ENCODE measurements at regions not wholly inside any gene's neighbourhood (a gene's known extent, or its start where the extent isn't known, plus 50 kb on each side); places are given as distances from the start of the nearest gene placed in this dataset.

DNA sequence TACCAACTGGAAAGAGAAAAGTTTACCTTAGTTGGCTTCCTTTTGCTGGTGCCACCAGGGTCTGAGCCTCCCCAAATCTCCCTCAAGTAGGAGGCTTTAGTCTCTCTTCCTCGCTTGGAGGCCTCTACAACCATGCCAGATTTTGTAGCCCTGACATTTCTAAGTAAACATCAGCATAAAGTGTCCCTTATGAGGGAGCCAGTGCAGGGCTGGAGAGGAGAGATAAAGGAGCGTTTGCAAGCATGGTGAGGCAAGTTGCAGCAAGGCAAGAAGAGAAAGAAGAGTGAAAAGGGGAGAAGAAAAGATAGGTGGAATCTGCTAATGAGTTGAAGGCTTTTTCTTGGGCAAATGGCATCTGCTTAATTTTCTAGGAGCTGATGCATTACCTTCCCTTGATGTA is 82.7 kb upstream of the FNDC3B start:
- TF ChIP-seq, protein P1, sequence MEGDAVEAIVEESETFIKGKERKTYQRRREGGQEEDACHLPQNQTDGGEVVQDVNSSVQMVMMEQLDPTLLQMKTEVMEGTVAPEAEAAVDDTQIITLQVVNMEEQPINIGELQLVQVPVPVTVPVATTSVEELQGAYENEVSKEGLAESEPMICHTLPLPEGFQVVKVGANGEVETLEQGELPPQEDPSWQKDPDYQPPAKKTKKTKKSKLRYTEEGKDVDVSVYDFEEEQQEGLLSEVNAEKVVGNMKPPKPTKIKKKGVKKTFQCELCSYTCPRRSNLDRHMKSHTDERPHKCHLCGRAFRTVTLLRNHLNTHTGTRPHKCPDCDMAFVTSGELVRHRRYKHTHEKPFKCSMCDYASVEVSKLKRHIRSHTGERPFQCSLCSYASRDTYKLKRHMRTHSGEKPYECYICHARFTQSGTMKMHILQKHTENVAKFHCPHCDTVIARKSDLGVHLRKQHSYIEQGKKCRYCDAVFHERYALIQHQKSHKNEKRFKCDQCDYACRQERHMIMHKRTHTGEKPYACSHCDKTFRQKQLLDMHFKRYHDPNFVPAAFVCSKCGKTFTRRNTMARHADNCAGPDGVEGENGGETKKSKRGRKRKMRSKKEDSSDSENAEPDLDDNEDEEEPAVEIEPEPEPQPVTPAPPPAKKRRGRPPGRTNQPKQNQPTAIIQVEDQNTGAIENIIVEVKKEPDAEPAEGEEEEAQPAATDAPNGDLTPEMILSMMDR (IDR thresholded peaks at IDR 0.05), result no peak
- DNase-seq (ENCODE audit: low spot score) (no peak), ATAC-seq (ENCODE audit: low FRiP score) (no peak)

DNA sequence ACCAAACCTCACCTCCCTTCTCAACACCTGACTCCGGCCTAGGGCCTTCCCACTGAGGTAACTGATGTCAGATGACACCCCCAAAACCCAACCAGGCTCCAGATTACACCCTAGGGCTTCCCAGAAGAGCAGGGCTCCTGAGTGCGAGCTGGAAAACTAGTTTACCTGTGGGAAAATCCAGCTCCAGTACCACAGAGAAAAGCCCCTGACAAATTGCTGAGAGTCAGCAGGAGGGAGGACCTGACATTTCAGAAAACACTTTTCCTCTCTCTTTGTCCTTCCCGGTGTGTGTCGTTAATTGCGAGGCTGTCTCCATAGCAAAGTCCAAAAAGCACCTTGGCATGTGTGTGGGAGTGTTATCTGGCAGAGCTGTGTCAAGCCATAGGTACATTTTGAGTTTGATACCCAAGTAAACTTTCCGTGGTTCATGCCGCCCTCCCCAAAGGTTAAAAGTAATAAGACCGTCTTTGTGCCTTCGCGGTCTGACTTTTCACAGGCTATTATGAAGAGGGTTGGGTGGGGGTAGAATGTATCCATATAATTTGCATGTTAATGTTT is 79.8 kb upstream of the FNDC3B start:
- TF ChIP-seq, protein P1 (IDR thresholded peaks at IDR 0.05), result no peak
- DNase-seq (ENCODE audit: low spot score), result no peak
- no peak for ATAC-seq (ENCODE audit: low FRiP score)

DNA sequence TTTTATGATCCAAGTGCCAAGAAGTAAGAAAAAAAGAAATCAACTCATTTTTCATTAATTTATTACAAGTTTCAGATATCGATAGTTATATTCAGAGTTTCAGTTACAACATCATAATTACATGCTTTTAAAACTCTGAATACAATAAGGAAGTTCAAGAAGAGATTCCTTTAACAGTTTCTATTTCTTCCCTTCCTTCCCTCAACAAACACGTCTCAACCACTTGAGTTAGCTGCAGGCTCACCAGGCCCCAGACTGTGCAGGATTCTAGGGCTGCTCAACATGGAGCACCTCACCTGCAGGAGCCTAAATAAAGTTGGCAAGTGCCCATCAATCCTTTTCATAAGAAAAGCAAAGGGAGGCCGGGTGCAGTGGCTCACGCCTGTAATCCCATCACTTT is 79.2 kb upstream of the FNDC3B start:
- TF ChIP-seq, protein P1 (IDR thresholded peaks at IDR 0.05), result no peak
- no peak for ATAC-seq (ENCODE audit: low FRiP score)
- no peak for DNase-seq (ENCODE audit: low spot score)

DNA sequence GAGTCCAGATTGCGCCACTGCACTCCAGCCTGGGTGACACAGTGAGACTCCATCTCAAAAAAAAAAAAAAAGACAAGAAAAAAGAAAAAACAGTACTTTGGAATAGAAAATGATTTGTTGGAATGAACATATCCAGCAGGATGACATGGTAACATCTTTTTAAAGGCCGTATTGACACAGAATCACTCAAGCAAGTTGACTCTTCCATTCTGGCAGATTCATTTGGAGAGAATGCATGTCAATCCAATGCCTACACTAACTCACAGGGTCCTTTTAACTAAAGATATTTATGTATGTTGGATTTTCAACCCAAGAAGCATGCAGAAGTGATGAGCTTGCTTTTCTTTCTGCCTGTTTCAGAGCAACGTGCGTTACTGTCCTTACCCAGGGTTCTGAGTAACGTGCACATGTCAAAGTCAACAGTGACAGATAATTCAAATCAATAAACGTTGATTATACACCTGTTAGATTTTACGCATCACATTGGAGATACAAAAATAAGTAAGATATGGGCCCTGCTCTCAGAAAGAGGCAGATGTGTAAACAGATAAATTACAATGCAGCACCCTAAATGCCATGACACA is 77.1 kb upstream of the FNDC3B start:
- DNase-seq (ENCODE audit: low spot score) (no peak), ATAC-seq (ENCODE audit: low FRiP score) (no peak)
- TF ChIP-seq, protein P1 (IDR thresholded peaks at IDR 0.05), result no peak

DNA sequence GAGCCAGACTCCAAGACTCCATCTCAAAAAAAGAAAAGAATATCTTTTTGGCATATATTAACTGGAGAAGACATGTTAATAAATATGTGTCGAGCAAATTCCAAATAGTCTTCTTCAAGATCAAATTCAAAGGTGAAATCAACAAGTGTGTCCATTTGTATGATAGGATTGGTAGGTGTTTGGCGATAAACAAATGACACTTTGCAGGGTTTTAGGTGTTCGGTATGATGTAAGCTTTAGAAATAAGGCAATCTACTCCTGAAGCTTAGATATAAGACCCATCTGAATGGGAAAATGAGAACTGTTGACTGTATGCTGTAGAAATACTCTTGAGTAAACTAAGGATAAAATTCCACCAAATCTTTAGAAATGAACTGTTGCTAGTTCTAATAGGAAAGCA is 75.8 kb upstream of the FNDC3B start:
- no peak for ATAC-seq (ENCODE audit: low FRiP score)

DNA sequence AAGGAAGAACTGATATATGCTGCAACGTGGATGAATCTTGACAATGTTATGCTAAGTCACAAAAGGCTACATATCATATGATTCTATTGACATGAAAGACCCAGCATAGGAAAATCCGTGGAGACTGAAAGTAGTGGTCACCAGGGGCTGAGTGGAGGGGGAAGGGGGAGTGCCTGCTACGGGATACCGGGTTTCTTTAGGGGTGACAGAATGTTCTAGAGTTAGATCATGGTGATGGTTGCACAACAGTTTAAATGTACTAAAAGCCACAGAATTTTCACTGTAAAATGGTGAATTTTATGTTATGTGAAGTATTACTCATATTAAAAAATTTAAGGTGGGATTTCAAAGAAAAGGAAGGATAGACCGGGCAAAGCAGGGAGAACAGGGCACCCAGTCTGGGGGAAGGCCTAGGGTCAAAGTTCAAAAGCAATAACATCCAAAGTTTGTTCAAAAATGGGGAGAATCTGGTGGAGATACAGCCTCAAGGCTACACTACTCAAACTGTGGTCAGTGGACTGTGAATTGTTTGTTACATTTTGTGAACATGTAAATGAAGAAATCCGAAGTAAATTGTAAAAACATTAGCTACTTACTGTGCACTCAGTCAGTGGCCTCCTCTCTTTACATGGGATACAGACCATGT is 74.2 kb upstream of the FNDC3B start:
- TF ChIP-seq, protein P1 (IDR thresholded peaks at IDR 0.05), result no peak
- no peak for DNase-seq (ENCODE audit: low spot score)
- ATAC-seq (ENCODE audit: low FRiP score), result no peak

More for the DNA sequence above, 75.8 kb upstream of the FNDC3B start:
- no peak for DNase-seq (ENCODE audit: low spot score)
- TF ChIP-seq, protein P1 (IDR thresholded peaks at IDR 0.05), result no peak
